Loucy (cell line): ENCODE measurements at regions not wholly inside any gene's neighbourhood (a gene's known extent, or its start where the extent isn't known, plus 50 kb on each side); places are given as distances from the start of the nearest gene placed in this dataset.

ENCODE experiments used
- EZH2phosphoT487 ChIP-seq: fragments of 200-600 bp; IDR thresholded peaks from 2 replicates; pipeline ENCODE4 v1.6.1; 2018; ENCODE audit warnings: antibody characterized with exemption, mild to moderate bottlenecking, moderate library complexity, borderline replicate concordance
- TF ChIP-seq, protein P1 (sequence below): fragments of 200-600 bp; sonication (generic); conservative IDR thresholded peaks from 2 replicates; pipeline ENCODE4 v1.5.1; 2014; ENCODE audit warnings: mild to moderate bottlenecking, antibody characterized with exemption, low read length

DNA sequence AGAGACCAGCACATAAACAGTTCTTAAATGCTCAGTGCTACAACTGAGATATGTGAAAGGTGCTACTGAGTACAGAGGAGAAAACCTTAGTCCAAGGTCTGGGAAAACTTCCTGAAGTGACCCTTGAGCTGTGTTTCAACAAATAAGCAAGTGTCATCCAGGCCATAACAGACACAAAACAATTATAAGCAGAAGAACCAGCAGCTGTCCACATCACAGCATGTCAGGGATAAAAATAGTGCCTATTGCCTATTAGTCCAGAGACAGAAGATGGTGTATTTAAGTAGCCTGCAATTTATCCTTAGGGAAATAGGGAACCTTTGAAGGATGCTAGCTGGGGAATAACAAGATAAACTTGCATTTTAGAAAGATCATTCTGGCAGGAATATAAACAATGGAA is 237.8 kb downstream of the SPTSSA start:
- TF ChIP-seq, protein P1, sequence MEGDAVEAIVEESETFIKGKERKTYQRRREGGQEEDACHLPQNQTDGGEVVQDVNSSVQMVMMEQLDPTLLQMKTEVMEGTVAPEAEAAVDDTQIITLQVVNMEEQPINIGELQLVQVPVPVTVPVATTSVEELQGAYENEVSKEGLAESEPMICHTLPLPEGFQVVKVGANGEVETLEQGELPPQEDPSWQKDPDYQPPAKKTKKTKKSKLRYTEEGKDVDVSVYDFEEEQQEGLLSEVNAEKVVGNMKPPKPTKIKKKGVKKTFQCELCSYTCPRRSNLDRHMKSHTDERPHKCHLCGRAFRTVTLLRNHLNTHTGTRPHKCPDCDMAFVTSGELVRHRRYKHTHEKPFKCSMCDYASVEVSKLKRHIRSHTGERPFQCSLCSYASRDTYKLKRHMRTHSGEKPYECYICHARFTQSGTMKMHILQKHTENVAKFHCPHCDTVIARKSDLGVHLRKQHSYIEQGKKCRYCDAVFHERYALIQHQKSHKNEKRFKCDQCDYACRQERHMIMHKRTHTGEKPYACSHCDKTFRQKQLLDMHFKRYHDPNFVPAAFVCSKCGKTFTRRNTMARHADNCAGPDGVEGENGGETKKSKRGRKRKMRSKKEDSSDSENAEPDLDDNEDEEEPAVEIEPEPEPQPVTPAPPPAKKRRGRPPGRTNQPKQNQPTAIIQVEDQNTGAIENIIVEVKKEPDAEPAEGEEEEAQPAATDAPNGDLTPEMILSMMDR: no peak
- TF ChIP-seq EZH2phosphoT487: no peak
